NCI-H1417 (cell line): ENCODE measurements at regions not wholly inside any gene's neighbourhood (a gene's known extent, or its start where the extent isn't known, plus 50 kb on each side); places are given as distances from the start of the nearest gene placed in this dataset.

ENCODE experiments used
- DNase-seq, 3 experiments: peaks; one replicate each; lab custom pipeline; 2025; lab: John Stamatoyannopoulos, UW

DNA sequence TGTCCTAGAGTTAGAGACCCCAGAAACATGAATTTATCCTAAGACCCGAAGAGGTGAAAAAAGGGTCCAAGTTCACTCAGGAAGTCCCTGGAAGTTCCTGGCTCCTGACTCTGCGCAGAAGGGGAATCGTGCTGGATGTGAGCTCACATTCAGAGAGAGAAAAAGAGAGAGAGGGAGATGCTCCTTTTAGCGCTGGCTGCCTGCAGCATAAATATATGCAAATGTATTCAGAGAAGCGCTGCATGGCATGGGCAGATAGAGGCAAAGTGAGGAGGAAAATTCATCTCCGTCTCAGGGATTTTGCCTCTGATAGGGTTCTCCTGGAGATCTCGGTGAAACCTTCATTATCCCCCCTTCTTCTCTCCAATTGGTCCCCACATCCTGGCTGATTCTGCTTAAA, 517.2 kb downstream of the MN1 start:
- DNase-seq: no peak

DNA sequence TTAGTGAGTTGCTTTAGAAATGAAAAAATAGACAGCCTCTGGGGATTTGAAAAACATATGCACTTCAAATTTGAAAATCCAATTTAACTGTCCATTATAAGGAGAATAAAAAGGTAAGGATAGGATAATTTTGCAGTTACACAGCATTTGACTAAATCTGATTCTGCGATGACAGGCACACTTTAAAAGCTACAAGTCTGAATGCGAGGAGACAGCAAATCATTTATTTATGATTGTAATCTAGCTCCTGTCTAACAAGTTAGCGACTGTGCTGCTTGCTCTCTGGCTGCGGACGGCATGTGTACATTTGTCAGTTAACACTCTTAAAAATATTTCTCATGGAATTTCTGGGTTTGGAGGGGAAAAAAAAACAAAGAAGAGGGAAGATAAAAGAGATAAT, 514.8 kb downstream of the MN1 start:
- DNase-seq: no peak

DNA sequence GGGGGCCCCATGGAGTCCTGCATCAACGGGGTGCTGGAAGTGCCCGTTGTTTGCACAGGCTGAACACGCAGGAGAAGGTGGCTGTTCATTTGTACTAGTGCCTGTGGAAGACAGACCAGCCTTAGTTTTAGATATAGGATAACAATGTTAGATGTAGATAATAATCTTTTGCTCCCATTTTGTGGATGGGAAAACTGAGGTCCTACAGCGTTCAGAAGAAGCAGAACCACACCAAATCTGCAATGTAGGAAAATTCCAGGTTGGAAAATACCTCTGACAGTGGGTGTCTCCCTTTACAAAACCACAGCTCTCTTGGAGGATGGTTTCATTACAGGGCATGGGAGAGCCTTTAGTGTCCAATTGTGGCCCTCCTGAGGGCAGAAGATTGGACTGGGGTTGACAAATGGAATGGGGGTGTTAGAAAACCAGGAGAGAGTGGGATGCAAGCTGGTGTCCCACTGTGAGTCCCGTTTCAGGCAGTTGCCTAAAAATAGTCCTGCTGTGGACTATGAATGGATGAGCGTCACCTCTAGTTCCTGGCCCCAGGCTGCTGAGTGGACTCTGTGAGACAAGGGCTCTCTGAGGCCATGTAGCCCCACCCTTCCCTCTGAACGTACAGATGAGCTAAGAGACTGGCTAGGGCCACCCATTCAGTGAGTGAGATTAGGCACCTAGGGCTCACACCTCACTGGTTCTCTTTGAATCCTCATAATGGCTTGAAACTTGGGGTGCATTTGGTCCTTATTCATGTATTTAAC, 508.8 kb downstream of the MN1 start:
- DNase-seq: no peak

DNA sequence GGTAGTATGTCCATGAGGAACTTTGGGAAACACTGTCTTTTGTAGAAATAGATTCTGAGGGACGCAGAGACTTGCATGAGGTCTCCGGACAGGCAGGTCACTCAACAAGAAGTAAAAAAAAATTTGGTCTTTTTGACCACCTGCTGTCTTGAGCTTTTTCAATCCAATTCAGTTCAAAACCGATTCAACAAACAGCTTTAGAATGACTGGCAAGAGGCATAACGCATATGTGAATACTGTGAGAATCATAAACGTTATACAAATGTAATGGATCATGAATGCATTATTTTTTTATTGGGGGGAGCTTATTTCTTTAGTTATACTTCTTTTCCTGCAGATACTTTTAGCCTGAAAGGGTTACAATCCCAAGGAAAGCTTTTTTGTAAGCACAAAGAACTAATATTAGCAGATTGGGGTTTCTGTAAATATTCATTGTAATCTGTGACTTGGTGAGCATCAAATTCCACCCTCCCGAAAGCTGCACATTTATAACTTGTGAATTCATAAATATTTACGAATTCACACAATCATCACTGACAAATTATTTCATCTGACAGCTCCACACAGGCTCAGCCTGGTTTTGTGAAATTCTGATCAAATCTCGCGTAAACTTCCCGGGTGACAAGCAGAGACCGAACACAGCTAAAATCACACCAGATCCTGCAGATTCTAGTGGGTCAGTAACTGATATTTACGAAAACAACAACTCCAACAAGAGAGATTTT, 507.7 kb downstream of the MN1 start:
- no peak for DNase-seq

DNA sequence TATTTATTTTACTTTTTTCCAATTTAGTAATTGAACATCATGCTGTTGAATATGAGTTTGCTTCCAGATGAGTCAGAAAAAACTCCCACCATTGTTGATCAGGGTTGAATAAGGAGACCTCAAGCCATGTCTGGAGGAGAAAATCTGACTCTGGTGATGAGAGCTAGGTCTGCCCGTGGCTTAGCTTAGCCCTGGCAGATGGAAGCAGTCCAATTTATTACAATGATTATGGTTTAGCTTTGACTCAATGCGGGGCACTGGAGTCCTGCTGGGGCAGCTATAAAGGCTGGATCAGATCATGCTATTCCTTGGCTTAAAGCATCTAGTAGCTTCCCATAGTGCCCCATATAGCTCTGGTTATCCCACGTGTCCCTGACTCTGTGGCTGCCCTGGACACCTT, 506.5 kb downstream of the MN1 start:
- DNase-seq: no peak

DNA sequence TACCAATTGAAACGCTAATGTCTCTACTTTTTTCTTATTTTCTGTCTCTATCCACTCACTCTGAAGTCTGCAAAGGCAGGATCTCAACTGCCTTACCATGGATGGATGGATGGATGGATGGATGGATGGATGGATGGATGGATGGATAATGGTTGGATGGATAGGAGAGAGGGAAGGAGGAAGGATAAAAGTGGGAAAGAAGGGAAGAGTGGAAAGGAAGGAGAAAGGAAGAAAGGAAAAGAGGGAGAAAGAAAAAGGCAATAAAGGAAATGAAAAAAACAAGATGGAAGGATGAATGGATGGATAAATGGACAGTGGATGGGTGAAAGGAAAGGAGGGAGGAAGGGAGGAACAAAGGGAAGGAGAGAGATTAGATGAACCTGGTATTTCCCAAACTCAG, 506.0 kb downstream of the MN1 start:
- DNase-seq: no peak

DNA sequence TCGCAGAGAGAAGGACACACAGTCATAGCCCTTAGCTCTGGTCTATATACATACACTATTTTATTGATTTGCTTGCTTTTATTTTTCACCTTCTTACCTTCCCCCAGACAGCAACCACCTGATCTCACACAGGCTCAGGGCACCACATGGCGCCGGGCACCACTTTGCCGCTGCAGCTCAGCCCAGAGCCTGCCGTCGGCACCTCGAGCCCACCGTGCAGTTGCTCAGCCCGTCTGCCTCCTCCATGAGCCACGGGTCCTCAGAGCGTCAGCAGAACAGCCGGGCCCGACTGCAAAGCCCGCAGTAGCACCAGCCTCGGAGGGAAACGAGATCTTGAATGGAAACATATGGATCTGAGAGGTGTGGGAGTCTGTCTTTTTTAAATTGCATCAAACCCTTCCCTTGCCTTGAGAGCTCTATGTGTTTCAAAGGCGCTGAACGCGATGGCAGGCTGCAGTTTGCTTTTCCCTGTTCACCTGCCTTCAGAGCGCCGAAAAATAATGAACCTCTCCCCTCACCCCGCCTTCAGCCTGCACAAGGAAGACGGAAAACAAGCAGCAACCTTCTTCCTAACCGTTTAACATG, 505.4 kb downstream of the MN1 start:
- DNase-seq: no peak

DNA sequence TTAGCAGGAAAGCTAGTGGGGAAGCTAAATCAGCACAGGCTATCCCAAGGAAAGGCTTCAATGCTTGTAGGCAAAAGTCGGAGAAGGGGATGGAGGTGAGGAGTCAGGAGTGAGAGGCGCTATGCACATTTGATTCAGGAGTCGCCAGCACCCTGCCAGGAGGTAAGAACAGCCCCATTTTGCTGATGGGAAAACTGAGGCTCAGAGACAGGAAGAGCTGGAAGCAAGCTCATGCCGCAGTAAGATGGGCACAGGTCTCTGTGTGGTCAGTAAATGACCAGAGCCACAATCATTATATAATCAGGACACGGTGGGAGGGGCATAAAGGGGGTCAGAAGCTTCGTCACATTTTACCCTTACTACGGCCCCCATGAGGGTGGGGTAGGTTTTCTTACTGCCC, 504.4 kb downstream of the MN1 start:
- no peak for DNase-seq

DNA sequence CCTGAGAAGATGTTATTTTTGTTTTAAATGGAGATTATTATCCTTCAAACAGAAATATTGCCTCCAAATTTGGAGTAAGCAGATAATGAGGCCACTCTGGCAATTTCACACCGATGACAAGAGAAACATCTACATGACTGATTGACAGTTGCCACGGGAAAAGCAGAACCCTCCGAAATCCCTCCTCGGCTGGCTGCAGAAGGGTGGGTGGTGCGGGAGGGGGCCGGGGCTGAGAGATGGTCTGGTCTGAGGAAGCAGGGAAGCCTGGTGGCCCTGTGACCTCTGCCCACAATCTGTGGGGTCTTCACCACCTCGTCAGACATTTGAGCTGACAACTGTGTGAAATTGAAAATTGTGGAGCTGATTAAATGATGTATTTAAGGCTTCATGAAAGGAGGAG, 503.2 kb downstream of the MN1 start:
- no peak for DNase-seq

DNA sequence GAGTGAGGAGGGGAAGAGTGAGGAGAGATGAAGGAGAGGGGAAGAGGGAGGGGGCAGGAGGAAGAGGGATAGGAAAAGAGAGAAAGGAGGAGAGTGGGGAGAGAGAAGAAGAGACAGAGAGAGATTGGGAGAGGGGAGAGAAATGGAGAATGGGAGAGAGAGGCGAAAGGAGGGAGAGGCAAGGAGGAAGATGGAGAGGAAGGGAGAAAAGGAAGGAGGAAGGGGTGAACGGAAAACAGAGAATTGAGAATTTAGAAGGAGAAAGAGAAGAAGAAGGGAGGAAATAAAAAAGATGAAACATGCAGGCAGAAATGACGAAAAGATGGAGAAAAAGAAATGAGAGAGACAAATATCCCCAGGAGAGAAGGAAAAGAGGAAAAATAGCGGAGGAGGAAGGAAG, 502.8 kb downstream of the MN1 start:
- no peak for DNase-seq

DNA sequence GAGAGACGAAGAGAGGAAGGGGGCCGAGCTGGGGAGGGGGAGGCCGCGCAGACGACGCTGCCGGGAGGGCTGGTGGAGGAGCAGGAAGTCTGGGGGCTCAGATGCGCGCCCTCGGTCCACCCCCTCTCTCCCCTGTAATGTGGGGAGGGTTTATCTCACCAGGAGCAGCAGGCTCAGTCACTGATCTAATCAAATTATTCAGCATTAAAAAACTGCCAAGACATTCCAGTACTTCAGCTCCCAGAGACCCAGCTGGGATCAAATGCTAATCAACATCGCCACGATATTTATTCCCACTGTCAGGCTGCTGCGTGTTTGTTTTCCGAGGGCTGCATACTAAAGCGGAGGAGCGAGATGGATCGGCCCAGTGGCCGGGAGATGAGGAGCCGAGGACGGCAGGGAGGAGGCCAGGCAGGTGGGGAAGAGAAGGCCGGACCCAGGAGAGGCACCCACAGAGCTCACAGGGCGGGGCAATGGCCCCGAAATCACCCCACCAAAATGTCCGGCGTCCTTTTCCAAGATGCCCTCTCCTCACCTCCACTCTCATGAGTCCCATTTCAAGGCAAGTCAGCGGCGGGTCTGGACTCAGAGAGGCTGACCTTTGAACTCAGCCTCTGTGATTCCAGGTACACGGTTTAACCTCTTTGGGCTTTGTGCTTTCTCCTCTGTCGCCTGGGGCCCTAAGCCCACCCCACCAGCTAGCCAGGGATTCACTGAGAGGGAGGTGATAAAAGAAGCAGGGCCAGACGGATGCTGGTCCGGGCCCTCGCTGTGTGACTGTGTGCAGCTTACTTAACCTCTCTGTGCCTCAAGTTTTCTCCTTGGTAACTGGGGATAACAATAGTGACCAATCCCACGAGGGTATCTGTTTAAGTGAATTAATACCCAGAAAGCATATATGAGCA, 502.1 kb downstream of the MN1 start:
- no peak for DNase-seq

DNA sequence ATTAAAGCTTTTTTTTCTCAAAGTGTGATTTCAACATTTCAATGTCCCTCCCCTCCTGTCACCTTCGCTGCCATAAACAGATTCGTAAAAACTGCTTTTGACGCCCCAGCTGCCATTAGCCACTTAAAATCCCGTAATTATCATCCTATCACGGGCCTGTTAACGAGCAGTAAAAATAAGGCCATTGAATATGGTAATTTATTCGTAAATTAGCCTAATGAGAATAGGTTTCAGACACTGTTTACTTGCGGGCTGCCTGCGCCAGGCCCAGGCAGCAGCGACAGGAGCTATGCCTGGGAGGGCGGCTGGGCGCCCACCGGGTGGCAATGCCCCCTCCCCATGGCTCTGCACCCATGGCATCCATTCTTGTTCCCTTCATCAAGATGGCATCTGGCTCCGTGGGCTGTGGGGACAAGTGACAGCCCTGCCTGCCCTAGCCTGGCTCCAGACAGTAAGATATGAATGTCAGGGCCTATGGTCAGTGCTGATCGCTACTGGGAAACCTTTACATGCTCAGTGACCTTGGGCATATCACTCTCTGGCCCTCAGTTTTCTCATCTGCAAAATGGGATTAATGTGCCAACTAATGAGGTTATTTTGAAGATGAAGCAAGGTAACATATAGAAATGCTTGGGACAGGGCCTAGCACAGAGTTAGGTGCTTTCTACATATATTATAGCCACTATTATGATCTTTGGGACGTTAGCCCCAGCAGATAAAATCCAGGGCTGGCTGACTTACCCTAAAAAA, 500.8 kb downstream of the MN1 start:
- no peak for DNase-seq

DNA sequence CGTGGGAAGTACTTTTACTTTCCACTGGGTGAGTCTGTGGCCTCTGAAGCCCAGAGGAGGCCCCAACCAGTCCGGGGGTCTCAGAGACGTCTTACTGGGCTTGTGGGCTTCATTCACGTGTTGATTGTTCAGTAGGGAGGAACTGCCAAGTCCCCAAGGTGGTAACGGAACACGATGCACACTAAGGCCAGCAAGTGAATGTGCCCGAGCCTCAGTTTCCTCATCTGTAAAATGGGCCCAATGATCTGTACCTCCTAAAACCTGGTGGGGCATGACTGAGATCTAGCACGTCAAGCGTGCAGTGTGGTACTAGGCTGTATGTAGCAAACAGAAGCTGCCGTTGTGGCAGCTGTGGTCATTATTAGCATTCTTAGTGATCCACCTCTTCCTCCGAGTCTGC, 499.1 kb downstream of the MN1 start:
- no peak for DNase-seq

DNA sequence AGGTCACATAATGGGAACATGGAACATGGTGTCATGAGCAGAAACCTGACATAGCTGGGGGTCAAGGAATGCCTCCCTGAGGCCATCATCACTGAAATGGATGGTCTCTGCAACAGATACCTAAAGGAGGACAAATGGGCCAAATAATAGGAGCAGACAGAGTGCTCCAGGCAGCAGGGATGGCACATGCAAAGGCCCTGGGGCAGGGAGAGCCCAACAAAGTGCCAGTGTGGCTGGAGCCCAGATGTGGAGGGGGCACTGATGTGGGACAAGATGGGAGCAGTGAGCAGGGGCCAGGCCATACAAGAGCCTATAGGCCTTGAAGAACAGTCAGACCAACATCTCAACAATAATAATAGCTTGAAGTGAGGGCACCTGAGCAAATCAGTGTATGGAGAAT, 497.8 kb downstream of the MN1 start:
- DNase-seq: no peak

DNA sequence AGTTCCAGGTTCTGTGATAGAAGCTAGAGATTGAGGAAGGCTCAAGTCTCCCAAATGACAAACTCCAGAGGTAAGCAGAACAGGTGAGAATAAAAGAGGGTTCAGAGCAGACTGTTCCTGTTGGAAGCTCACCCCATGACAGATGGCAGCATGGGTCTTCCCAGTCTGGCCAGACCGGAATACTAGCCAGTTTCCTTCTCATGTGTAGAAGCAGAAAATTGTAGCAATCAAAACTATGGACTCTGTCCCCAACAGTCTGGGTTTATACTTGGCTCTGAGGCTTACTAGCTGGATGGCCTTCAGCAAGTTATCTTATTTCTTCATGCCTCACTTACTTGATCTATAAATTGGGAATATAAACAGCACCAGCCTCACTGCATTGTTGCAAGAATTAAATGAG, 494.8 kb downstream of the MN1 start:
- DNase-seq: no peak

DNA sequence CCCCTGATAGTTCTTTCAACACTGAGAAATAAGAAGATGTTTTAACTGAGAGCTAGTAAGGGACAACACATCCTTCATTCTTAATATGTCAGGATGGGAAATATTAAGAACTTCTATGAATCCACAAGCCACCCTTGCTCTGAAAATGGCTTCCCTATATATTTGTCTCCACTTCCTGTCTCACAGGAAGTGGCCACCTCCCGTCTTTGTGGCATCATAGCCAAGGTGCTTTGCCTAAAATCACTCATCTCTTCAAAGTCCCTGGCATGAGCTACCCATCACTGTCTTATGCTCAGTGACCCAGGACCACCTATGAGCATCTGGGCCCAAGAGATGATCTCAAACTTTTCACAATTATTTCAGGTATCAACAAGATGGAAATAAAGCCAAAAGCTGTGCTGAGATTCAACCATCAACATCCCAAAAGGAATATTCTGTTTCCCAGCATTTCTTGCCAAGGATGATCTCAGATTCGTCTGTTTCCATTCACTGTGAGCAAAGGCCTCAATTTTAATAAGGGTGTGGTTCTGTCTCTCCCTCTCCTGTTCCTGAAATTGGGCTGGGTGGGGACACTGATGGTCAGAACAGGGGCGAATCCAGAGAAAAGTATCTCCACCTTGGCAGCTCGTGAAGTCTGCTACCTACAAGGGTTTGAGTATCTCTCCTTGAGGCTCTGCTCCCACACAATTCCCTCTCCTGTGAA, 493.9 kb downstream of the MN1 start:
- no peak for DNase-seq

DNA sequence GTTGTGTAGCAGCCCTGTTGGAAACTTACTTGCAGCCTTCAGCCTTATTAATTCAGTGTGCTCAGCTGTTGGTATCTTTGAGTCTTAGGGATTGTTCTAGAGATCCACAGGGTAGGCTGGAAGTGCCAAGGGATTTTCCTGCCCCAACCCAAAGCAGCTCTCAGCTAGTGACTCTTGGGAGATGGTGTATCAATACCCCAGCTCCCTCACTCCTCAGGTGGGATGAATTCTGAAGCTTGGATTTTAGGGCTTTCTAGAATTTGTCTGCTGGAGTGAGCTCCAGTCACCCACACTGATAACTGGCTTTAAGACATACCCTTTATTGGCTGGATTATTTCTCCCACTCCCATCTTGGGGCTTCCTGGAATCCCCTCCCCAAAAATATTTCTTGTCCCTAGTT, 493.0 kb downstream of the MN1 start:
- DNase-seq: no peak

DNA sequence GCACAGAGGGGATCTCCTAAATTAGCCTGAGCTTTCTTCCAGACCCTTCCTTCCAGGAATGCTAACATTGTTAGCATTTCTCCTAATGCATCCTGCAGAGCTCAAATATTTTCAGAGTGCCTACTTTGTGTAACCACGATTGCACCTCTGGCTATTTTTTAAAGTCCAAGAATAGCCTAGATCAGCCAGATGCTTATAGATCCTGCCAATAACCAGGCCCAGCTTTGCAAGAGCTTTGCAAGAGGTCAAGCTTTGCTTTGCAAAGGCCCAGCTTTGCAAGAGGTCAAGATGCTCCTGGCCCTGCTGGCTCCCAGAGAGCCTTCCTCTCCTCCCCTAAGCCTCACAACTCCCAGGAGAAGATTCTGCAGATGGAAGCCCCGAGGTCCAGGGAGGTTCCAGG, 491.9 kb downstream of the MN1 start:
- no peak for DNase-seq

DNA sequence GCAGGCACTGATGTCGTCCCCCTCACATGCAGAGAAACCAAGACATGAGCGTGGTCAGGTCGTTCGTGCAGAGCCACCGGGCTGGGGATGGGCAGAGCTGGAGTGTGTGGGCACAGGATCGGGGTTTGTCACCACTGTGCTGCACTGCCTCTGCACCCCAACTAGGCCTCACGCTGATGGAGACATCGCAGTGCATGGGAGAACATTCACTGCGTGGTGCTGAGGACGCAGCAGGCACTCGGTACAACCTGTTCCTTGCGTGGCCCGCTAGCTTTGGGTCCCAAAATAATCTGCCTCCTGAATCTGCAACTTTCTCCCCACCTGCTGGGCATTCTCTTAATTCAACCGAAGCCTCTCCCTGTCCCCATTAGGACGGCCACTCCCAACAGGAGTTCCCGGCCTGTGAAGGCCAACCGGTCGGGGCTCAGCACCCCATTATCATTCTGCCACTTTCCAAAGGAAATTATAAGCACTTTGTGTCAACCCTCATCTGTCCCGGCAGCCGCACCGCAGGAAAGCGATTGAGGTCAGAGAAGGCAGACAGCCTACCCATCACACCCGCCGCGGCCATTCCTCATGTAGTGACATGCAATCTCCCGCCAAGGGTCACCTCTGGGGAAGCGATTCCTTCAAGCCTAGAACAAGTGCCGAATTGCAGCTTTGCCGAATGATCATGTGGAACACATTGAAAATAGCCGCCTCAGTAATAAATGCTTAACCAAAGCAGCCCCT, 490.4 kb downstream of the MN1 start:
- DNase-seq: no peak
